H1 (cell line): ENCODE measurements at regions not wholly inside any gene's neighbourhood (a gene's known extent, or its start where the extent isn't known, plus 50 kb on each side); places are given as distances from the start of the nearest gene placed in this dataset.

Experiments
- RAD21 ChIP-seq, 2 experiments: IDR thresholded peaks in 1 of 2; conservative IDR thresholded peaks in 1 of 2; 2 replicates each; pipeline ENCODE4 v1.6.1; 2011; ENCODE audit warnings: low read depth in 2 of 2, low read length in 2 of 2, improper control_type of control experiment in 1 of 2, inconsistent platforms in 1 of 2, mild to moderate bottlenecking in 1 of 2, moderate library complexity in 1 of 2
- RFX5 ChIP-seq: IDR thresholded peaks from 2 replicates; pipeline ENCODE4 v1.6.1; 2011; ENCODE audit warnings: low read depth, low read length, improper control_type of control experiment, borderline replicate concordance
- SIRT6 ChIP-seq: IDR thresholded peaks from one replicate; pipeline ENCODE4 v1.7.1; 2012; ENCODE audit warnings: low read length, inconsistent platforms
- TF ChIP-seq, protein P1 (sequence below): fragments of 300-600 bp; sonication (generic); IDR thresholded peaks from 2 replicates; pipeline ENCODE4 v1.7.1; 2012; ENCODE audit warnings: low read length, moderate library complexity, mild to moderate bottlenecking, inconsistent platforms; ENCODE audit not compliant: insufficient replicate concordance

DNA sequence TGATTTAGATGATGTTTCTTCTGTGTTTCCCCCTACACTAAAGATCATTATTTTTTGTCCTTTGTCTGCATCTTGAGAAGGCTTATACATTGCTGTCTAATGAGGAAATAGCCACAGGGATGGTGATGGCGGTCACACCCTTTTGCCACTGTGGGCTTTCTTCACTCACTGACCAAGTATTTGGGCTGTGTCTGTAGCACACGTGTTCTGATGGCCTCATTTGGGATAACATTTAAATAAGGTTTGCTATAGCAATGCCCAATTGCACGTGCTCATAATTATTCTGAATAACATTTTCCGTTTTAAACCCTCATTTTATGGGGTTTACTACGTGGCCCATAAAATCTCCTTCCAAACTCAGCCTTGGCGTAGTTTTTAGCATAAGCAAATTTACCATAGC lies 230.3 kb upstream of the PRICKLE1 start (continued):
- TF ChIP-seq, protein P1, sequence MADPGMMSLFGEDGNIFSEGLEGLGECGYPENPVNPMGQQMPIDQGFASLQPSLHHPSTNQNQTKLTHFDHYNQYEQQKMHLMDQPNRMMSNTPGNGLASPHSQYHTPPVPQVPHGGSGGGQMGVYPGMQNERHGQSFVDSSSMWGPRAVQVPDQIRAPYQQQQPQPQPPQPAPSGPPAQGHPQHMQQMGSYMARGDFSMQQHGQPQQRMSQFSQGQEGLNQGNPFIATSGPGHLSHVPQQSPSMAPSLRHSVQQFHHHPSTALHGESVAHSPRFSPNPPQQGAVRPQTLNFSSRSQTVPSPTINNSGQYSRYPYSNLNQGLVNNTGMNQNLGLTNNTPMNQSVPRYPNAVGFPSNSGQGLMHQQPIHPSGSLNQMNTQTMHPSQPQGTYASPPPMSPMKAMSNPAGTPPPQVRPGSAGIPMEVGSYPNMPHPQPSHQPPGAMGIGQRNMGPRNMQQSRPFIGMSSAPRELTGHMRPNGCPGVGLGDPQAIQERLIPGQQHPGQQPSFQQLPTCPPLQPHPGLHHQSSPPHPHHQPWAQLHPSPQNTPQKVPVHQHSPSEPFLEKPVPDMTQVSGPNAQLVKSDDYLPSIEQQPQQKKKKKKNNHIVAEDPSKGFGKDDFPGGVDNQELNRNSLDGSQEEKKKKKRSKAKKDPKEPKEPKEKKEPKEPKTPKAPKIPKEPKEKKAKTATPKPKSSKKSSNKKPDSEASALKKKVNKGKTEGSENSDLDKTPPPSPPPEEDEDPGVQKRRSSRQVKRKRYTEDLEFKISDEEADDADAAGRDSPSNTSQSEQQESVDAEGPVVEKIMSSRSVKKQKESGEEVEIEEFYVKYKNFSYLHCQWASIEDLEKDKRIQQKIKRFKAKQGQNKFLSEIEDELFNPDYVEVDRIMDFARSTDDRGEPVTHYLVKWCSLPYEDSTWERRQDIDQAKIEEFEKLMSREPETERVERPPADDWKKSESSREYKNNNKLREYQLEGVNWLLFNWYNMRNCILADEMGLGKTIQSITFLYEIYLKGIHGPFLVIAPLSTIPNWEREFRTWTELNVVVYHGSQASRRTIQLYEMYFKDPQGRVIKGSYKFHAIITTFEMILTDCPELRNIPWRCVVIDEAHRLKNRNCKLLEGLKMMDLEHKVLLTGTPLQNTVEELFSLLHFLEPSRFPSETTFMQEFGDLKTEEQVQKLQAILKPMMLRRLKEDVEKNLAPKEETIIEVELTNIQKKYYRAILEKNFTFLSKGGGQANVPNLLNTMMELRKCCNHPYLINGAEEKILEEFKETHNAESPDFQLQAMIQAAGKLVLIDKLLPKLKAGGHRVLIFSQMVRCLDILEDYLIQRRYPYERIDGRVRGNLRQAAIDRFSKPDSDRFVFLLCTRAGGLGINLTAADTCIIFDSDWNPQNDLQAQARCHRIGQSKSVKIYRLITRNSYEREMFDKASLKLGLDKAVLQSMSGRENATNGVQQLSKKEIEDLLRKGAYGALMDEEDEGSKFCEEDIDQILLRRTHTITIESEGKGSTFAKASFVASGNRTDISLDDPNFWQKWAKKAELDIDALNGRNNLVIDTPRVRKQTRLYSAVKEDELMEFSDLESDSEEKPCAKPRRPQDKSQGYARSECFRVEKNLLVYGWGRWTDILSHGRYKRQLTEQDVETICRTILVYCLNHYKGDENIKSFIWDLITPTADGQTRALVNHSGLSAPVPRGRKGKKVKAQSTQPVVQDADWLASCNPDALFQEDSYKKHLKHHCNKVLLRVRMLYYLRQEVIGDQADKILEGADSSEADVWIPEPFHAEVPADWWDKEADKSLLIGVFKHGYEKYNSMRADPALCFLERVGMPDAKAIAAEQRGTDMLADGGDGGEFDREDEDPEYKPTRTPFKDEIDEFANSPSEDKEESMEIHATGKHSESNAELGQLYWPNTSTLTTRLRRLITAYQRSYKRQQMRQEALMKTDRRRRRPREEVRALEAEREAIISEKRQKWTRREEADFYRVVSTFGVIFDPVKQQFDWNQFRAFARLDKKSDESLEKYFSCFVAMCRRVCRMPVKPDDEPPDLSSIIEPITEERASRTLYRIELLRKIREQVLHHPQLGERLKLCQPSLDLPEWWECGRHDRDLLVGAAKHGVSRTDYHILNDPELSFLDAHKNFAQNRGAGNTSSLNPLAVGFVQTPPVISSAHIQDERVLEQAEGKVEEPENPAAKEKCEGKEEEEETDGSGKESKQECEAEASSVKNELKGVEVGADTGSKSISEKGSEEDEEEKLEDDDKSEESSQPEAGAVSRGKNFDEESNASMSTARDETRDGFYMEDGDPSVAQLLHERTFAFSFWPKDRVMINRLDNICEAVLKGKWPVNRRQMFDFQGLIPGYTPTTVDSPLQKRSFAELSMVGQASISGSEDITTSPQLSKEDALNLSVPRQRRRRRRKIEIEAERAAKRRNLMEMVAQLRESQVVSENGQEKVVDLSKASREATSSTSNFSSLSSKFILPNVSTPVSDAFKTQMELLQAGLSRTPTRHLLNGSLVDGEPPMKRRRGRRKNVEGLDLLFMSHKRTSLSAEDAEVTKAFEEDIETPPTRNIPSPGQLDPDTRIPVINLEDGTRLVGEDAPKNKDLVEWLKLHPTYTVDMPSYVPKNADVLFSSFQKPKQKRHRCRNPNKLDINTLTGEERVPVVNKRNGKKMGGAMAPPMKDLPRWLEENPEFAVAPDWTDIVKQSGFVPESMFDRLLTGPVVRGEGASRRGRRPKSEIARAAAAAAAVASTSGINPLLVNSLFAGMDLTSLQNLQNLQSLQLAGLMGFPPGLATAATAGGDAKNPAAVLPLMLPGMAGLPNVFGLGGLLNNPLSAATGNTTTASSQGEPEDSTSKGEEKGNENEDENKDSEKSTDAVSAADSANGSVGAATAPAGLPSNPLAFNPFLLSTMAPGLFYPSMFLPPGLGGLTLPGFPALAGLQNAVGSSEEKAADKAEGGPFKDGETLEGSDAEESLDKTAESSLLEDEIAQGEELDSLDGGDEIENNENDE: no peak
- TF ChIP-seq RAD21 (IDR thresholded peaks at IDR 0.05 in 1 of 2, conservative IDR thresholded peaks at IDR 0.05 in 1 of 2; ENCODE audit: low read depth in 2 of 2, low read length in 2 of 2): no peak
- TF ChIP-seq SIRT6: no peak
- no peak for TF ChIP-seq RFX5
